ENCODE measurements at regions not wholly inside any gene's neighbourhood (a gene's known extent, or its start where the extent isn't known, plus 50 kb on each side); places are given as distances from the start of the nearest gene placed in this dataset.

GRCh38 chr3:10760199-10760598 is 55.8 kb upstream of the SLC6A11 start:
- TF ChIP-seq EZH2phosphoT487 (IDR thresholded peaks at IDR 0.05; ENCODE audit: low read depth) (no peak), CTCF (IDR thresholded peaks at IDR 0.05; ENCODE audit: low read depth, low read length) (no peak)

All from OCI-LY3 (cell line).